K562 (cell line): ENCODE measurements at regions not wholly inside any gene's neighbourhood (a gene's known extent, or its start where the extent isn't known, plus 50 kb on each side); places are given as distances from the start of the nearest gene placed in this dataset.

Experiments used
- KDM1A ChIP-seq, 2 experiments: fragments of 450-650 bp; IDR thresholded peaks; 2 replicates each; pipeline ENCODE4 v1.6.1; 2016; ENCODE audit warnings: mild to moderate bottlenecking in 2 of 2
- NCOA2 ChIP-seq, 2 experiments: fragments of 450-650 bp; IDR thresholded peaks; 2 replicates each; pipeline ENCODE4 v1.6.1; 2018; ENCODE audit warnings: mild to moderate bottlenecking in 2 of 2, moderate library complexity in 1 of 2; ENCODE audit not compliant: partially characterized antibody in 2 of 2
- SIRT6 ChIP-seq: IDR thresholded peaks from one replicate; pipeline ENCODE4 v1.6.1; 2012; ENCODE audit warnings: low read depth, mild to moderate bottlenecking, control low read depth, inconsistent platforms, low read length, moderate library complexity
- SRSF1 ChIP-seq: fragments of 200-400 bp; formaldehyde crosslinking; IDR thresholded peaks from 2 replicates; pipeline ENCODE4 v1.6.1; 2017; ENCODE audit warnings: mild to moderate bottlenecking, low read depth, low read length, moderate library complexity
- ZNF232 ChIP-seq: sonication (generic); formaldehyde crosslinking; IDR thresholded peaks from 2 replicates; pipeline ENCODE4 v1.8.0; 2022; ENCODE audit warnings: mild to moderate bottlenecking, missing genetic modification reagents
- TF ChIP-seq, protein P1 (sequence below): fragments of 450-650 bp; IDR thresholded peaks from 2 replicates; pipeline ENCODE4 v1.6.1; 2016; ENCODE audit warnings: mild to moderate bottlenecking
- TF ChIP-seq, protein P2 (sequence below): fragments of 250-450 bp; sonication (Bioruptor Pico); IDR thresholded peaks from 2 replicates; pipeline ENCODE4 v1.8.0; 2022; ENCODE audit warnings: moderate library complexity, mild to moderate bottlenecking, inconsistent platforms

DNA sequence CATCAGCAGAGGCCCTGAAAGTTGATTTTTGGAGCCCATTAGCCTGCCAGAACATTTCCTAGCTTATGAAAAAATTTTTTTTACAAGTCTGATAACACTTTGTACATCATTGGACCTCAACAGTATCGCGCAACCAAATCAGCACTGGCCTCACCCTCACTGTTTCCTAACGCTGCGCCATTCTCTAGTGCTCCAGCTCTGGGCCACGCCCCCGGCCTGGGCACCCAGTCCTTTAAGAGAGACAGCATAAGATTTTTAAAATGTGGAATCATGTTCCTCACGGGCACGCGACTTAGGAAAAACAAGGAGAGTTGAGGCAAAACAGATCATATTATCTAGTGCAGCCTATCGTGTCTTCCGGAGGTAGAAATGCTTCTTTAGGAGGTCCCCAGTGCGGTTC, 114.5 kb downstream of the BOD1 start:
- TF ChIP-seq, protein P1, sequence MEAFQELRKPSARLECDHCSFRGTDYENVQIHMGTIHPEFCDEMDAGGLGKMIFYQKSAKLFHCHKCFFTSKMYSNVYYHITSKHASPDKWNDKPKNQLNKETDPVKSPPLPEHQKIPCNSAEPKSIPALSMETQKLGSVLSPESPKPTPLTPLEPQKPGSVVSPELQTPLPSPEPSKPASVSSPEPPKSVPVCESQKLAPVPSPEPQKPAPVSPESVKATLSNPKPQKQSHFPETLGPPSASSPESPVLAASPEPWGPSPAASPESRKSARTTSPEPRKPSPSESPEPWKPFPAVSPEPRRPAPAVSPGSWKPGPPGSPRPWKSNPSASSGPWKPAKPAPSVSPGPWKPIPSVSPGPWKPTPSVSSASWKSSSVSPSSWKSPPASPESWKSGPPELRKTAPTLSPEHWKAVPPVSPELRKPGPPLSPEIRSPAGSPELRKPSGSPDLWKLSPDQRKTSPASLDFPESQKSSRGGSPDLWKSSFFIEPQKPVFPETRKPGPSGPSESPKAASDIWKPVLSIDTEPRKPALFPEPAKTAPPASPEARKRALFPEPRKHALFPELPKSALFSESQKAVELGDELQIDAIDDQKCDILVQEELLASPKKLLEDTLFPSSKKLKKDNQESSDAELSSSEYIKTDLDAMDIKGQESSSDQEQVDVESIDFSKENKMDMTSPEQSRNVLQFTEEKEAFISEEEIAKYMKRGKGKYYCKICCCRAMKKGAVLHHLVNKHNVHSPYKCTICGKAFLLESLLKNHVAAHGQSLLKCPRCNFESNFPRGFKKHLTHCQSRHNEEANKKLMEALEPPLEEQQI, result no peak
- no peak for TF ChIP-seq NCOA2 (IDR thresholded peaks at IDR 0.05; ENCODE audit: partially characterized antibody in 2 of 2)
- no peak for TF ChIP-seq SIRT6
- no peak for TF ChIP-seq KDM1A (IDR thresholded peaks at IDR 0.05)
- TF ChIP-seq, protein P2, sequence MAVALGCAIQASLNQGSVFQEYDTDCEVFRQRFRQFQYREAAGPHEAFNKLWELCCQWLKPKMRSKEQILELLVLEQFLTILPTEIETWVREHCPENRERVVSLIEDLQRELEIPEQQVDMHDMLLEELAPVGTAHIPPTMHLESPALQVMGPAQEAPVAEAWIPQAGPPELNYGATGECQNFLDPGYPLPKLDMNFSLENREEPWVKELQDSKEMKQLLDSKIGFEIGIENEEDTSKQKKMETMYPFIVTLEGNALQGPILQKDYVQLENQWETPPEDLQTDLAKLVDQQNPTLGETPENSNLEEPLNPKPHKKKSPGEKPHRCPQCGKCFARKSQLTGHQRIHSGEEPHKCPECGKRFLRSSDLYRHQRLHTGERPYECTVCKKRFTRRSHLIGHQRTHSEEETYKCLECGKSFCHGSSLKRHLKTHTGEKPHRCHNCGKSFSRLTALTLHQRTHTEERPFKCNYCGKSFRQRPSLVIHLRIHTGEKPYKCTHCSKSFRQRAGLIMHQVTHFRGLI, result no peak
- TF ChIP-seq ZNF232 (CRISPR knock-in tag), result no peak
- TF ChIP-seq SRSF1, result no peak
